ENCODE measurements at regions not wholly inside any gene's neighbourhood (a gene's known extent, or its start where the extent isn't known, plus 50 kb on each side); places are given as distances from the start of the nearest gene placed in this dataset.
A peak's percentile ranks its signal among the peaks of the same experiment; 100 is the strongest.

- DNase-seq (ENCODE audit: low read depth) = no peak
Observed at GRCh38 chr5:153130296-153130695, 360.2 kb upstream of the GRIA1 start.

DNA sequence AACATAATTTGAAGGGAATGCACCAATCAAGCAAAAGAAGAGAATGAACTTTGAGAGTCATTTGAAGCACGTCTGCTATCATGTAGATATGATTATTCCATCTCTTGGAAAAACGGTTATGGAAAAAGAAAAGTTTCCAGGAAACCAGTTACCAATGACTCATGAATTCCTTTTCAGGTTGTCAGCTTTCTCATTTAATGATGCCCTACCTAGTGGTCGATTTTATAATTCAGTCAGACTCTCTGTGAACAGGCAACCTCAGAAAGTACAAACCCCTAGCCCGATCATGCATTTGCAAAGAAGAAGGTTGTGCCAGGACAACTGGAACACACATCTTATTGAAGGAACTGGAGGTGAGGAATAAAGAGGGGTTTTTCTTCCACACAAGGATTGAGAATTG, 355.1 kb upstream of the GRIA1 start:
- DNase-seq (ENCODE audit: low read depth) = no peak

DNA sequence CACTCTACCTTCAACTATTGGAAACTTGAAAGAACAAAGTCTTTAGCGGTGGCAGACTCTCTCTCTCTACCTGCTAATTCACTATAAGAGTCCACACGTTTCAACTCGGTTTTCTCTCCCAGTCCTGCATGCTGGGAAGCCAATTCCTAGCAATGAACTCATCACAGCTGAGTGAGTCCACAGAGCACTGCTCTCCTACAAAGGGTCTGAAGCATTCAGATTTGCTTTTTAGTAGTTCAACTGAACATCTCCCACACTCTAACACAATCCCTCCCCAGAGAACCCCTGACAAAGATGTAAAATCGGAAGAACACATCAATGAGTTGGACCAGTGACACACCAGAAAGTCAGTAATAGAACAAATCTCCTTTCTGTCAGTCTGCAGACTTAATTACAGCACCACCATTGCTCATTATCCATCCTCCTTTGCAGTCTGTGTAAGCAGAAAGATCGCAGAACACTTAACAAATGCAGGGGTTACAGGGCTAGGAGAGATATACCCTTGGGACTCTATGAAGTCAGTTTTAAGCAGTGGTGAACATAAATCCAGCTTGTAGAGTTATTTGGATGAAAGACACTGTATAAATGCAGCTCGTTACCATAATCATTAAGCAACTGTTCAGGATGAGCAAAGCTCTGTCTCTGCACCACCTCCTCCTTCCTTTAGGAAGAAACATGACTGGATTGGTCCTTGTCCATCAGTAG, 353.4 kb upstream of the GRIA1 start:
- no peak for DNase-seq (ENCODE audit: low read depth)

- peak; percentile 23 for DNase-seq (ENCODE audit: low read depth)
Observed at GRCh38 chr5:153147891-153148623, 342.4 kb upstream of the GRIA1 start.

GRCh38 chr5:153148624-153148976, 341.9 kb upstream of the GRIA1 start:
- no peak for DNase-seq (ENCODE audit: low read depth)

DNA sequence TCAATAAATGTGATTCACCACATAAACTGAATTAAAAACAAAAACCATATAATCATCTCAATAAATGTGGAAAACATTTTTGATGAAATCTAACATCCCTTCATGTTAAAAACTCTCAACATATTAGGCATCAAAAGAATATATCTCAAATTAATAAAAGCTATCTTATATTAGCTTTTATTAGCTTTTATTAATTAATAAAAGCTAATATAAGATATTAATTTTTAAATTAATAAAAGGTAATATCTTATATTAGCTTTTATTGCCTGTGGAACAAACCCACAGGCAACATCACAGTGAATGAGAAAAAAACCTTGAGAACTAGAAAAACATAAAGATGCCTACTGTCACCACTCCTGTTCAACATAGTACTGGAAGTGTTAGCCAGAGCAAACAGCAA, 338.9 kb upstream of the GRIA1 start:
- no peak for DNase-seq (ENCODE audit: low read depth)

DNA sequence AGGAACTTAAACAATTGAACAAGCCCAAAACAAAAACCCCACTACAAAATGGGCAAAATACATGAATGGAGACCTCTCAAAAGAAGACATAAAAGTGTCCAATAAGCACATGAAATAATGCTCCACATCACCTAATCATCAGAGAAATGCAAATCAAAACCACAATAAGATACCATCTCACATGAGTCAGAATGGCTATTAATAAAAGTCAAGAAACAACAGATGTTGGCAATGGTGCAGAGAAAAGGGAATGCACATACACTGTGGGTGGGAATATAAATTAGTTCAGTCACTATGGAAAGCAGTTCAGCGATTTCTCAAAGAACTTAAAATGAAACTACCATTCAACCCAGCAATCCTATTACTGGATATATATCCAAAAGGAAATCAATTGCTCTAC, 337.4 kb upstream of the GRIA1 start:
- peak; percentile 40 for DNase-seq (ENCODE audit: low read depth)

DNA sequence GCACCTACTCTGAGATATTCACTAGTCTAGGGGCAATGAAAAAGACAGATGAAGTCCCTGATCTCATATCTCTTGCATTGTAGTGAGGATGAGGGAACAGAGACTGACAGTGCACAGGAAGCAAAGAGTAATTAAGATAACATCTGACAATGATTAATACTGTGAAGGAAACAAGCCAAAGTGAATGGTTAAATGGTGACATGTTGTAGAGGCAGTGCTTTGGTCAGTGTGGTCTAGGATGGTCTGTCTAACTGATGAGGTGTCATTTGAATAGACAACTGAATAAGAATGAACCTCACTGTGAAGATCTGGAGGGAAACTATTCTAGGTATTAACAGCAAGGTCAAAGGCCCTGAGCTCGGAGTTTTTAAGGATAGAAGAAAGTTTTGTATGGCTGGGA, 333.3 kb upstream of the GRIA1 start:
- no peak for DNase-seq (ENCODE audit: low read depth)

DNA sequence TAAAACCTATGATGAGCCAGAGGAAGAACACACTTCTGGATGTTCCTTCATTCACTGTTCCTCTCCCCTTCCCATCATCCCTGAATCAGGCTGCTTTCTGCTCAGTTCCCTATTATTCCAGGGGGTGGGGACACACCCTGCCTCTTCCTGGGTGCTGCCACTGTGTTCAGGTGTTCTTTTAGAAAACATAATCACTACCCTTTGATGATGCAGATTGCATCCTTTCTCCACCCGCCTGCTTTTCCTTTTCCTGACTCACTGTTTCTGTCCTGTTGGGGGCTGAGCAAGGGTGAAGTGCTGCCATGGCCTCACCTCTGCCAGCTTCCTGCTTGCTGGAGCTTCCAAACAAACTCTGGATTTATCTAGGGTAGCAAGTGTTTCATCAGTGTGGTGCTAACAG, 331.9 kb upstream of the GRIA1 start:
- DNase-seq (ENCODE audit: low read depth) = no peak

DNA sequence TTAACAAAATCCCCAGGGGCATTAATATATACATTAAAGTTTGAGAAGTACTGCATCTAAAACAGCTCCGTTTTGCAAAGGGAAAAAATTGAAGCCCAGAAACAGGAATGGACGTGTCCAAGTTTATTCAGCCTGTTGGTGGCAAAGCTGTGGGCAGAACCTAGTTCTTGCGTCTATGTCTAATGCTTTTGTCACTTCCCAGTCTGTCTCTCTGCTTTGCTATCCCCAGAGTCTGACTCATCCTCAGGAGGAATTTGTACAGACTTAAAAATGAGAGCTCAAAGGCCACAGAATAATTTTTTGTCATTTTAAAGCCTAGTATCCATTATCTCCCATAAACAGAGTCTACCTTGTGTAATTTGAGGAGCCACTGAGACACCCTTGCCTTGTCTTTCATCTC, 330.9 kb upstream of the GRIA1 start:
- DNase-seq (ENCODE audit: low read depth) = peak; percentile 40

DNA sequence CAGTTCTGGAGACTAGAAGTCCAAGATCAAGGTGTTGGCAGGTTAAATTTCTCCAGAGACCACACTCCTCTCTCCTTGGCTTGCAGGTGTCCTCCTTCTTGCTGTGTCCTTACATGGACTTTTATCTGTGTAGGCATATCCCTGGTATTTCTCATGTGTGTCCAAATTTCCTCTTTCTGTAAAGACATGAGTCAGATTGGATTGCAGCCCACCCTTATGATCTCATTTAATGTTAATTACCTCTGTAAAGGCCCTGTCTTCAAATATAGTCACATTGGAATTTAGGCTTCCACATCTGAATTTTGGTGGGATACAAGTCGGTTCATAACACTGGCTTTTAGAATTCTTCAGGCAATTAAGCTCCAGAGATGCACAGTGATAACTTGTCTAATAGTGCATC, 322.2 kb upstream of the GRIA1 start:
- DNase-seq (ENCODE audit: low read depth) = no peak

- no peak for DNase-seq (ENCODE audit: low read depth)
Observed at GRCh38 chr5:153187503-153187902, 303.0 kb upstream of the GRIA1 start.

DNA sequence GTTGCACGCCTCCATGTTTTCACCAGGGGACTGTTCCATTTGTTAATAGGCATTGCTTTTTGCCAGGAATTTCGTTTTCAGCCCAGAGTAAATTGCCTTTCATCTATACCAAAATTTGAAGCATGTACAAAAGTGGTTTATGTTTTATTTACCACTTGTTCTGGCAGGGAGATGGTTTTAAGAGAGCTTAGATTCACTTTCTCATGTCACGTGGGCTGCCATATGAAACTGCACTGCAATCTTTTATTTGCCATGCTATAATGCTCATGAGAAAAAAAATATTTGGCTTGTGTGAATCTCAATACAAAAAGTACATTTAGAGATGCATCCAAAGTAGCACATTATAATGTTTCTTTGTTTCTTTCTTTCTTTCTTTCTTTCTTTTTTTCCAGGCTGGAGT, 284.1 kb upstream of the GRIA1 start:
- no peak for DNase-seq (ENCODE audit: low read depth)

DNA sequence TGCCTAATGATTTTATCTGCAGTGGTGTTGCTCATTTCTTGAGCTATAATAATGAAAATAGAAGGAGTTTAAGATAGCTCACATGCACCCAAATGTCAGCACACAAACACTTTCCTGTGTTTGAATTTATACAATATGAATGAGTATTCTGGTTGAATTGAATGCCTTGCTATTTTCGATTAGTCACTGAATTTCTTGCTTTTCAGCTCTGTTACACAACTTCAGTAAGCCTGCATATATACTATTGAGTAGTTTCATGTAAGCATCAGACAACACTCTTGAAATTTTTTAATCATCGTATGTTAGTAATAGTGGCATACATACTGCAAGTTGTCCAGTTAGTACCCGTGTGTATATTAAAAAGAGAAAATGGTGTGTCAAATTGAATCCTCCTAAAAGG, 281.5 kb upstream of the GRIA1 start:
- no peak for DNase-seq (ENCODE audit: low read depth)

GRCh38 chr5:153209687-153210086, 280.8 kb upstream of the GRIA1 start:
- no peak for DNase-seq (ENCODE audit: low read depth)

- no peak for DNase-seq (ENCODE audit: low read depth)
Observed at GRCh38 chr5:153211076-153211475, 279.4 kb upstream of the GRIA1 start.

DNA sequence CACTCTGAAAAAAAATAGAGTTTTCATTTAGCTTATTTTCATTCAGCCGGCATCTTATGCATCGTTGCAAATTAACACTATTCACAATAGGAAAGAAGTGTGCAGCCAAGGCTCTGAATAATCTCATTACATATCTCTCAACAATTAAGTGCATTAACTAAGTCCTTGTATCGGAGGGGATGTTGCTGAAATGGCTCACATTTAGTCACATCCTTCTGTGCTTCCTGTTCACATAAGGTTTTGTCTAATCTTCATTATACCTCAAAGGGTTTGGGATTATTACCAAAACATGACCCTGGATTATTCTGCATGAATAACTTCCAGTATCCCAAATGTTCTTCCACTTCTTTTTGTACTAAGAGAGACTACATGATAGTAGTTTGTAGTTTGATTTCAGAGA, 278.0 kb upstream of the GRIA1 start:
- DNase-seq (ENCODE audit: low read depth) = no peak

DNA sequence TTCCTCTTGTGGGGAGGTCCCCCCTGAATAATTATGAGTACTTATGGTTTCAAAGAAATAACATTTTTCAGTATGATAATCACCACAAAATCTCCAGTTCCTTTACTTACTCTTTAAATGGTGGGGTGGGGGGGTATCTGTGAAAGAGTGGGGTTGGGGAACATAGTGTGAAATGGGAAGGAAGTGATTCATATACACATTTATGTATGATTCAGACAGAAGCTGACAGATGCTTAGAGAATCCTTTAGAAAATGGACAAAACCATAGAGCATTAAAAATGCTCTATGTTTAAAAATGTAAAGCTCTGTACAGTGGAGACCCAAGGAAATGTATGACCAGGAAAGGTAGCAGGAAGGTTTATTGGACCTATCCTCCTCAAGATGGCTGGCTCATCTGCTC, 267.5 kb upstream of the GRIA1 start:
- peak; percentile 42 for DNase-seq (ENCODE audit: low read depth)

DNA sequence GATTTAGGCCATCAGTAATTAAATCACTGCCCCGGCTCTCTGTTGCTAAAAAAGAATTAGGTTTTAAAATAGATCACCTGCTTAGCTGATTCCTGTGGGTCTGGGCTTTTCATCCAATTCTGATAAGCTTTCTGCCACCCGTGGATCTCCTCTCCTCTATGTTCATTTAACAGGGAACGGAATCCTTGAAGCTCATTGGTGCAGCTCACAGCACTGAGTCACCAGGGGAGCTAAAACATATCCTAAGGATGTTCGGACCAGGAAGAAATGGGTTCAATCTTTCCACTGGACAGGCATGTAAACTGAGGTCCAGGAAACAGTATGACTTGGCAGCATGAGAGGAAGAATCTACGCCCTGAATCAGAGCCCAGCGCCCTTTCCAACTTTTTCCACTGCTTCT, 267.1 kb upstream of the GRIA1 start:
- DNase-seq (ENCODE audit: low read depth) = no peak

GRCh38 chr5:153224651-153225050, 265.8 kb upstream of the GRIA1 start:
- no peak for DNase-seq (ENCODE audit: low read depth)

GRCh38 chr5:153233933-153234332, 256.5 kb upstream of the GRIA1 start:
- DNase-seq (ENCODE audit: low read depth) = no peak

DNA sequence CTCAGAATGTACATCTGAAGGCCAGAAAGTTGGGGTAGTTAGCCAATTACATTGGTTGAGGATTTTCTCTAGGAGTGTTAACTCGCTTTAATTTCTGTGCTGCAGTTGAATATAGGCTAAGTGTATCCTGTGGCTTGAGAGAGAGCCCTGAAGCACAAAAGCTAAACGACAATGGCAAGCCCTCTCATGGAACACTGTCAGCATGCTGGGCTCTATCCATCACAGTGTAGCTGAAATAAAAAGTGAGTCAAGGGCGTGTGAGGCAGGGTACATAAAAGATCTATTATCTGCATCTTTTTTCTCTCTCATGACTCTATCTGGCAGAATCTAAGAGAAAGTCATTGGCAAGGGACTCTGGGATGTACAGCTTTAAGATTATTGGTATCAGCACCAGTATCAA, 254.2 kb upstream of the GRIA1 start:
- DNase-seq (ENCODE audit: low read depth) = no peak

DNA sequence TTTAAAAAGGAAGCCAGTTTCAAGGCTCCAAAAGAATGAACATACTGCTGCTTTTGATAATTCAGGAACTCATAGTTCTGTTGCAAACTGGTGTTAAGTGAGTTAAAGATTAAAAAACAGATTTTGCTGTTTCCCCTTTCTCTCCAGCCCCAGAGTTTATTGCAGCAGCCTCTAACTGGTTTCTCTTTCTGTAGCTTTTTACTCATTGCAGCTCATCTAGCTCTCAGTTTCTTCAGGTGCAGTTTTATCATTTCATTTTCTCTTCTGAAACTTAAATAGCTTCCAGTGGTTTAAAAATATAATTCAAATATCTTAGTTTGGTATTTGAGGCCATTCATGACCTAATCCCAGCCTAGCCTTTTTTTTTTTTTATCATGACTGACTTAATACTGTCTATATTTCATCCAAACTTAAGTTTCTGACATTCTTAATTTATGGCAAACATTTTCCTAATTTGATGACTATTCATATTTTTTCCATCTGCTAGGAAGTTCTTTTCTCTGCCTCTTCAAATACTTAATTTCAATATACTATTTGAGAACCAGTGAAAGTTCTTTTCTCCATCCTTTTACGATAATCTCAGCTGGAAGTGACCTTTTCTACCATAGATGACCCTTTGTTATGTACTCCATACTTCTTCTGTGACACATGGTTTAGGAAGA, 252.7 kb upstream of the GRIA1 start:
- DNase-seq (ENCODE audit: low read depth) = no peak

GRCh38 chr5:153257381-153257780, 233.1 kb upstream of the GRIA1 start:
- no peak for DNase-seq (ENCODE audit: low read depth)

Measured in non-pigmented ciliary epithelial cell (primary cell).